ENCODE measurements at regions not wholly inside any gene's neighbourhood (a gene's known extent, or its start where the extent isn't known, plus 50 kb on each side); places are given as distances from the start of the nearest gene placed in this dataset.

DNA sequence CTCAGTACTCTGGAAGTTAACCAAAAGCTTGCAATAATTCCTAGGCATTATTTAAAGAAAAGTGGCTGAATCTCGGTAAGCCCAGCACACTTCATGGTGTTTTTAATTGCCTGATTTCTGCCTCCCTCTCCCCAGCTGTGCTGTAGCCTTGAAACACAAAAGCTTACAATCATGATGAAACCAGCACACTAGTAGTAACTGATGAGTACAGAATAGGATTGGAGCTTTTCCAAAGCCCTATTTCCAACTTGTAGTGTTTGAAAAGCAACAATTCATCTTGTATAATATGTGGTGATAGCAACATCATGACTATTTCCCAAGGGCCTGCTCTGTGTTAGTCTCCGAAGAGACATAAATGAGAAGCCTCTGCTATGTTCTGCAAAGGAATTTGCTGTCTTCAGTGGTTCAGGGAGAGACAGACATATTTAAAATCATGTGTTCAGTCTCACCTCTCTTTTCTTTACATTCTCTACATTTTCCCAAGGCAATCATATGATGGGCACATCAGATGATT, 1015.0 kb downstream of the BCL11A start:
- TF ChIP-seq, protein P1, sequence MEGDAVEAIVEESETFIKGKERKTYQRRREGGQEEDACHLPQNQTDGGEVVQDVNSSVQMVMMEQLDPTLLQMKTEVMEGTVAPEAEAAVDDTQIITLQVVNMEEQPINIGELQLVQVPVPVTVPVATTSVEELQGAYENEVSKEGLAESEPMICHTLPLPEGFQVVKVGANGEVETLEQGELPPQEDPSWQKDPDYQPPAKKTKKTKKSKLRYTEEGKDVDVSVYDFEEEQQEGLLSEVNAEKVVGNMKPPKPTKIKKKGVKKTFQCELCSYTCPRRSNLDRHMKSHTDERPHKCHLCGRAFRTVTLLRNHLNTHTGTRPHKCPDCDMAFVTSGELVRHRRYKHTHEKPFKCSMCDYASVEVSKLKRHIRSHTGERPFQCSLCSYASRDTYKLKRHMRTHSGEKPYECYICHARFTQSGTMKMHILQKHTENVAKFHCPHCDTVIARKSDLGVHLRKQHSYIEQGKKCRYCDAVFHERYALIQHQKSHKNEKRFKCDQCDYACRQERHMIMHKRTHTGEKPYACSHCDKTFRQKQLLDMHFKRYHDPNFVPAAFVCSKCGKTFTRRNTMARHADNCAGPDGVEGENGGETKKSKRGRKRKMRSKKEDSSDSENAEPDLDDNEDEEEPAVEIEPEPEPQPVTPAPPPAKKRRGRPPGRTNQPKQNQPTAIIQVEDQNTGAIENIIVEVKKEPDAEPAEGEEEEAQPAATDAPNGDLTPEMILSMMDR (IDR thresholded peaks at IDR 0.05; ENCODE audit: low read depth, low read length) = no peak
- Histone ChIP-seq H3K4me1 (no peaks in the 10 kb centered on the region), H3K9me3 (no peaks in the 10 kb centered on the region), H3K4me3 (ENCODE audit: low read depth, low read length) (no peak overlapping the region), H3K27me3 (no peaks in the 10 kb centered on the region), H3K36me3 (no peaks in the 10 kb centered on the region)
- DNase-seq = no peak

DNA sequence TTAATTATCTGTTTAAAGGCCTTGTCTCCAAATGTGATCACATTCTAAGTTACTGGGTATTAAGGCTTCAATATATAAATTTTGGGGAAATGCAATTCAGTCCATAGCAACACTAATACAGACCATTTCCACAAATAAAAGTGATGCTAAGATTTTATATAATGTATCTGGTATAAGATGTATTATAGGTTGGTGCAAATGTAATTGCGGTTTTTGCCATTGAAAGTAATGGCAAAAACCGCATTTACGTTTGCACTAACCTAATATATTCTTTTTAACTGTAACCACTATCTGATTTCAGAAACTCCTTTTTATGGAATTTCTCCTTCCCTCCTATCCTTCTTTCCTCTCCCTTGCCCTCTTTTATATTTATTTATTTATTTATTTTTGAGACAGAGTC, 1020.6 kb downstream of the BCL11A start:
- H3K4me1 ChIP-seq = no peaks in the 10 kb centered on the region
- H3K27me3 ChIP-seq = no peaks in the 10 kb centered on the region
- no peak for DNase-seq
- TF ChIP-seq, protein P1 (IDR thresholded peaks at IDR 0.05; ENCODE audit: low read depth, low read length) = no peak
- H3K9me3 ChIP-seq = no peaks in the 10 kb centered on the region
- H3K4me3 ChIP-seq (ENCODE audit: low read depth, low read length) = no peak overlapping the region
- no peaks in the 10 kb centered on the region for H3K36me3 ChIP-seq

DNA sequence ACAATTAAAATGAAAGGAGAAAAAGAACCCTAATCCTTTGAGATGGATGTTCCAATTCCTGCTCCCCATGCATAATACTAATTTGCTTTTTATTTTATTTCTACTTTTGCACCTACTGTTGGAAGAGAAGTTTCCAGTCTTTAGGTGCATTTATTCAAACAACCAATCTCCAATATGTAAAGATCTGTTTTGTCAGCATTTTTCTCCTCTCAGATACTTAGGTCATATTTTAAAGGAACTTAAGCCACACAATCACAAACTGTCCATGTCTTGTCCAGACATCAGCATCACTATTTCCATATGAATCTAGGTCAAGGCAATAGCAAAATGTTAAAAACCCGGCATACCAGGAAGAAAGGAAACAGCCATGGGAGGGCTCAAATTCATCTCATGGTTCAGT, 1023.2 kb downstream of the BCL11A start:
- Histone ChIP-seq H3K36me3 (no peaks in the 10 kb centered on the region), H3K4me3 (ENCODE audit: low read depth, low read length) (no peak overlapping the region), H3K9me3 (no peaks in the 10 kb centered on the region), H3K4me1 (no peaks in the 10 kb centered on the region), H3K27me3 (no peaks in the 10 kb centered on the region)
- DNase-seq = no peak
- TF ChIP-seq, protein P1 (IDR thresholded peaks at IDR 0.05; ENCODE audit: low read depth, low read length) = no peak

DNA sequence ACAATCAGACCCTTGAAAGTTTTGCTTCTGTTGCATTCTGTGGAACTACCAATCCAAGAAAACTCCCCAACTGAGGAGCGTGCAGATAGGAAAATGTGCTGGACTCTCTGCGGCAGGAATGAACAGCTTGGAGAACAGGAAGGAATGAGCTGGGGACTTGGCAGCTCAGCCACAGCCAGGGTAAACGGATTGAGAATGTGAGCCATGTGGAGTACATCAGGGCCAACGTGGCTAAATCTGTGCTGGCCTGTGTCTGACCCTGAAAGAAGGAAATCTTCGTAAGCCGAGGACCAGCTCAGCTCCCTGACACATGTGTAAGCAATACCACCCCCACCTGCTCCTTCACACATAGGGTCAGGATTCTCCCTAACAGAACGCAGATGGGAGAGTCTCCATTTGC, 1023.7 kb downstream of the BCL11A start:
- DNase-seq = no peak
- H3K4me1 ChIP-seq = no peaks in the 10 kb centered on the region
- no peaks in the 10 kb centered on the region for H3K36me3 ChIP-seq
- no peaks in the 10 kb centered on the region for H3K9me3 ChIP-seq
- H3K4me3 ChIP-seq (ENCODE audit: low read depth, low read length) = no peak overlapping the region
- TF ChIP-seq, protein P1 (IDR thresholded peaks at IDR 0.05; ENCODE audit: low read depth, low read length) = no peak
- H3K27me3 ChIP-seq = no peaks in the 10 kb centered on the region

DNA sequence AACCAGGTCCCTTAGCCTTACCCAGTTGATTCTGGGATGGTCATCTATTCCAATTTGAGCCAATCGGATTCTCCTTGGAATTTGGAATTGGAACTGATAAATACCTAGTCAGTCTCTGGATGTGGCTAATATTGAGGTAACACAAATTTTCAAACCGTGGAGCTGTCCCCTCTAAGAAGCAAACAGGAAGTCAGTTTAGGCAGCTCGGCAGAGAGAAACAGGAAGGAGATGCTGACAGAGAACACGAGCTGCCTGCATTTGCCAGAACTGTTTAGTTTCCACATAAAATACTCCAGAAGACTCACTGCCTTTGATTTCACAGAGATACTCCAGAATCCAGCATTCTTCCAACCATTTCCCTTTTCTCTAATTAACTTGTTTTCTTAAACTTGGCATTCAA, 1024.9 kb downstream of the BCL11A start:
- TF ChIP-seq, protein P1 (IDR thresholded peaks at IDR 0.05; ENCODE audit: low read depth, low read length) = no peak
- Histone ChIP-seq H3K4me3 (ENCODE audit: low read depth, low read length) (no peak overlapping the region), H3K36me3 (no peaks in the 10 kb centered on the region), H3K9me3 (no peaks in the 10 kb centered on the region), H3K27me3 (no peaks in the 10 kb centered on the region), H3K4me1 (no peaks in the 10 kb centered on the region)
- no peak for DNase-seq

DNA sequence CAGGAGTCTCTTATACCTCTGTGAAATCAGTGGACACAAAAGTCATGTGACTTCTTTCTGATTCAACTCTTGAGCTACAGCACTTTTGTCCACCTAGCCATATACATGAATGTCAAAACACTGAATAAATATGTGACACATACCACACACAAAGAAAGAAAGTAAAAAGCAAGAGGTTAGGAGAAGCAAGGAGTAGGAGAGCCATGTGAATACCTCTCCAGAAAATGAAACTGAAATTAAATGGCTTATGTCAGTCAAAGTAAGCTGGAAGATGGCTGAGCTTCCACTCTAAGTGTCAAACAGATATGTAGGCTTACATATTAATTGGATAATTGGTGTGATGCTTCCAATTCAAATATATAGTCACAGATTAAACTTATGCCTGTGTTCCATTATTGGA, 1050.5 kb downstream of the BCL11A start:
- TF ChIP-seq, protein P1 (IDR thresholded peaks at IDR 0.05; ENCODE audit: low read depth, low read length) = no peak
- H3K27me3 ChIP-seq = no peaks in the 10 kb centered on the region
- H3K4me3 ChIP-seq (ENCODE audit: low read depth, low read length) = no peak overlapping the region
- H3K4me1 ChIP-seq = no peaks in the 10 kb centered on the region
- no peak for DNase-seq
- H3K36me3 ChIP-seq = no peaks in the 10 kb centered on the region
- H3K9me3 ChIP-seq = no peaks in the 10 kb centered on the region

All from BE2C (cell line).